Panc1 (cell line): ENCODE measurements at regions not wholly inside any gene's neighbourhood (a gene's known extent, or its start where the extent isn't known, plus 50 kb on each side); places are given as distances from the start of the nearest gene placed in this dataset.

Source experiments
- ATAC-seq: fragments of 200-7000 bp; cut with Tn5 transposase; 2 replicates; pipeline ENCODE4 v1.9.1; 2020; ENCODE audit warnings: mild to moderate bottlenecking, moderate library complexity
- BruUV-seq: library from RNA; stranded (reverse); fragments of 400-500 nt; replicated peaks from 2 replicates; lab custom pipeline; 2021; lab: Mats Ljungman, UMichigan
- CTCF ChIA-PET: fragments of 300-600 bp; sonication (Branson Sonifier 250); formaldehyde crosslinking; loops from one replicate; lab custom pipeline; 2022; ENCODE audit warnings: antibody characterized with exemption; lab: Charles Lee
- POLR2A ChIA-PET: fragments of 300-600 bp; sonication (Branson Sonifier 250); formaldehyde crosslinking; loops from one replicate; lab custom pipeline; 2022; ENCODE audit warnings: antibody characterized with exemption; lab: Charles Lee
- DNase-seq: peaks from one replicate; pipeline ENCODE4 v3.0.0-alpha.2; 2010; ENCODE audit warnings: low read depth, low spot score
- H3K27ac ChIP-seq: 2 replicates; pipeline ENCODE4 v1.5.1; 2011; ENCODE audit warnings: mild to moderate bottlenecking, low read length, inconsistent platforms
- H3K27me3 ChIP-seq: fragments of 200-500 bp; sonication (Bioruptor generic); 2 replicates; pipeline ENCODE4 v1.6.0; 2014; ENCODE audit warnings: low read length, inconsistent platforms; ENCODE audit not compliant: control insufficient read depth, insufficient read depth
- H3K36me3 ChIP-seq: fragments of 200-500 bp; sonication (Bioruptor generic); 2 replicates; pipeline ENCODE4 v1.5.1; 2014; ENCODE audit warnings: inconsistent platforms, mild to moderate bottlenecking, low read length, moderate library complexity; ENCODE audit not compliant: control insufficient read depth, insufficient read depth
- H3K4me1 ChIP-seq: 2 replicates; pipeline ENCODE4 v1.5.1; 2011; ENCODE audit warnings: inconsistent platforms, mild to moderate bottlenecking, low read length, moderate library complexity; ENCODE audit not compliant: control insufficient read depth, insufficient read depth
- H3K4me3 ChIP-seq, 2 experiments: 2 replicates each; pipeline ENCODE4 v1.5.1; 2011 to 2012; ENCODE audit warnings: low read depth in 2 of 2, low read length in 2 of 2, mild to moderate bottlenecking in 2 of 2, inconsistent platforms in 1 of 2, moderate library complexity in 1 of 2
- H3K9me3 ChIP-seq: fragments of 200-500 bp; sonication (Bioruptor generic); 2 replicates; pipeline ENCODE4 v1.5.1; 2014; ENCODE audit warnings: low read depth, mild to moderate bottlenecking, inconsistent platforms, low read length, moderate library complexity; ENCODE audit not compliant: control insufficient read depth, insufficient read depth
- CTCF ChIP-seq: fragments of 450-650 bp; IDR thresholded peaks from 2 replicates; pipeline ENCODE4 v1.5.1; 2017; ENCODE audit warnings: mild to moderate bottlenecking
- POLR2AphosphoS5 ChIP-seq: IDR thresholded peaks from 2 replicates; pipeline ENCODE4 v1.6.1; 2012; ENCODE audit warnings: mild to moderate bottlenecking, low read depth, low read length, moderate library complexity
- REST ChIP-seq, 2 experiments: IDR thresholded peaks; 2 replicates each; pipeline ENCODE4 v1.6.1; 2011 to 2012; ENCODE audit warnings: low read depth in 2 of 2, control low read depth in 1 of 2, low read length in 1 of 2, mild to moderate bottlenecking in 1 of 2, moderate library complexity in 1 of 2; ENCODE audit not compliant: insufficient read depth in 1 of 2
- SIN3A ChIP-seq: IDR thresholded peaks from 2 replicates; pipeline ENCODE4 v1.6.1; 2012; ENCODE audit warnings: low read depth, mild to moderate bottlenecking, low read length, moderate library complexity, borderline replicate concordance; ENCODE audit not compliant: insufficient read depth
- TCF7L2 ChIP-seq: IDR thresholded peaks from 2 replicates; pipeline ENCODE4 v1.6.1; 2011; ENCODE audit warnings: mild to moderate bottlenecking, low read depth, low read length, inconsistent platforms
- in situ Hi-C: cut with HindIII; loops from 2 replicates; pipeline ENCODE4 v1.10.0; 2016; ENCODE audit warnings: low sequenced_read_pairs, low pct_unique_long_range_greater_than_20kb
- intact Hi-C: fragments of 100-400 bp; cut with micrococcal nuclease; formaldehyde crosslinking; loops from one replicate; pipeline ENCODE4 v1.10.0; 2022; ENCODE audit not compliant: unreplicated experiment

GRCh38 chr15:95266451-95267061, 1035.2 kb downstream of the MCTP2 start:
- in situ Hi-C loops = no loop called here
- no peak for ATAC-seq
- POLR2A ChIA-PET = no interaction called here

GRCh38 chr15:95267481-95267880, 1036.1 kb downstream of the MCTP2 start:
- DNase-seq (no peak), ATAC-seq (no peak)
- in situ Hi-C loops (no loop called here), intact Hi-C loops (no loop called here)
- Histone ChIP-seq H3K4me1 (no peaks in the 10 kb centered on the region), H3K27me3 (no peaks in the 10 kb centered on the region), H3K36me3 (no peaks in the 10 kb centered on the region), H3K9me3 (no peaks in the 10 kb centered on the region), H3K27ac (no peak overlapping the region), H3K4me3 (no peak overlapping the region)
- POLR2A ChIA-PET = no interaction called here
- TF ChIP-seq POLR2AphosphoS5 = no peak
- no peak for TF ChIP-seq CTCF
- TF ChIP-seq SIN3A = no peak
- no peak for TF ChIP-seq TCF7L2
- no peak for TF ChIP-seq REST (IDR thresholded peaks at IDR 0.05; ENCODE audit: insufficient read depth in 1 of 2, low read depth in 2 of 2, low read length in 1 of 2)
- CTCF ChIA-PET = no interaction called here
- BruUV-seq = no TSS peak

More at GRCh38 chr15:95266451-95267061, 1035.2 kb downstream of the MCTP2 start:
- no TSS peak for BruUV-seq
- H3K27me3 ChIP-seq = no peaks in the 10 kb centered on the region
- no peak for DNase-seq
- no peaks in the 10 kb centered on the region for H3K9me3 ChIP-seq
- H3K36me3 ChIP-seq = no peaks in the 10 kb centered on the region
- no peak for TF ChIP-seq CTCF
- no peak for TF ChIP-seq POLR2AphosphoS5
- no peak for TF ChIP-seq TCF7L2
- H3K4me3 ChIP-seq = no peak overlapping the region
- intact Hi-C loops = no loop called here
- CTCF ChIA-PET = no interaction called here
- H3K4me1 ChIP-seq = no peaks in the 10 kb centered on the region
- no peak overlapping the region for H3K27ac ChIP-seq
